A673 (cell line): ENCODE measurements at regions not wholly inside any gene's neighbourhood (a gene's known extent, or its start where the extent isn't known, plus 50 kb on each side); places are given as distances from the start of the nearest gene placed in this dataset.

Source experiments
- BruUV-seq: library from RNA; stranded (reverse); fragments of 400-500 nt; replicated peaks from 2 replicates; lab custom pipeline; 2021; lab: Mats Ljungman, UMichigan
- CTCF ChIA-PET: fragments of 300-600 bp; sonication (Branson Sonifier 250); formaldehyde crosslinking; loops from one replicate; lab custom pipeline; 2022; ENCODE audit warnings: antibody characterized with exemption; lab: Charles Lee
- POLR2A ChIA-PET: fragments of 300-600 bp; sonication (Branson Sonifier 250); formaldehyde crosslinking; loops from one replicate; lab custom pipeline; 2022; ENCODE audit warnings: antibody characterized with exemption; ENCODE audit not compliant: low non-redundant PET; lab: Charles Lee
- DNase-seq: peaks from one replicate; pipeline ENCODE4 v3.0.0-alpha.2; 2015; ENCODE audit warnings: low spot score
- H3K27ac ChIP-seq: fragments of 200-600 bp; sonication (generic); 2 replicates; pipeline ENCODE4 v1.5.1; 2016; ENCODE audit warnings: mixed run types, low read depth, mild to moderate bottlenecking, mixed read lengths, antibody characterized with exemption, low read length; ENCODE audit not compliant: poor library complexity, severe bottlenecking
- H3K27me3 ChIP-seq: fragments of 200-600 bp; sonication (generic); replicated peaks from 2 replicates; pipeline ENCODE4 v1.6.1; 2017; ENCODE audit warnings: mixed run types, low read depth, mild to moderate bottlenecking, mixed read lengths, antibody characterized with exemption, low read length; ENCODE audit not compliant: insufficient read depth, poor library complexity
- H3K36me3 ChIP-seq: fragments of 200-600 bp; sonication (generic); 2 replicates; pipeline ENCODE4 v1.6.1; 2016; ENCODE audit warnings: mixed run types, mild to moderate bottlenecking, mixed read lengths, antibody characterized with exemption, low read length; ENCODE audit not compliant: insufficient read depth, poor library complexity, severe bottlenecking
- H3K4me1 ChIP-seq: fragments of 200-600 bp; sonication (generic); 2 replicates; pipeline ENCODE4 v1.6.1; 2017; ENCODE audit warnings: mixed run types, mild to moderate bottlenecking, mixed read lengths, antibody characterized with exemption, low read length; ENCODE audit not compliant: insufficient read depth, poor library complexity, severe bottlenecking
- H3K4me3 ChIP-seq: fragments of 200-600 bp; sonication (generic); 2 replicates; pipeline ENCODE4 v1.5.1; 2016; ENCODE audit warnings: low read depth, mixed run types, mild to moderate bottlenecking, mixed read lengths, low read length; ENCODE audit not compliant: poor library complexity, severe bottlenecking
- H3K9me3 ChIP-seq: fragments of 200-600 bp; sonication (generic); 2 replicates; pipeline ENCODE4 v1.6.1; 2016; ENCODE audit warnings: mixed run types, low read depth, mild to moderate bottlenecking, mixed read lengths, antibody characterized with exemption, low read length; ENCODE audit not compliant: poor library complexity, severe bottlenecking
- CTCF ChIP-seq: fragments of 300-800, 200-600 bp; sonication (generic); conservative IDR thresholded peaks from 2 replicates; pipeline ENCODE4 v1.5.1; 2017; ENCODE audit warnings: low read depth, mild to moderate bottlenecking, antibody characterized with exemption, low read length, moderate library complexity, mixed read lengths
- EZH2 ChIP-seq: fragments of 200-600 bp; sonication (generic); IDR thresholded peaks from 2 replicates; pipeline ENCODE4 v1.6.1; 2017; ENCODE audit warnings: borderline replicate concordance, low read depth, mild to moderate bottlenecking, mixed read lengths, antibody characterized with exemption, low read length; ENCODE audit not compliant: poor library complexity, severe bottlenecking
- intact Hi-C: fragments of 100-400 bp; cut with micrococcal nuclease; formaldehyde crosslinking; loops from one replicate; pipeline ENCODE4 v1.10.0; 2022; ENCODE audit not compliant: unreplicated experiment

GRCh38 chr18:54004828-54005227 lies 219.6 kb downstream of the MBD2 start:
- CTCF ChIA-PET, result no interaction called here
- intact Hi-C loops, result no loop called here
- H3K9me3 ChIP-seq, result no peaks in the 10 kb centered on the region
- no peak overlapping the region for H3K4me3 ChIP-seq
- no peaks in the 10 kb centered on the region for H3K36me3 ChIP-seq
- no peaks in the 10 kb centered on the region for H3K27me3 ChIP-seq
- peak; percentile 39 for DNase-seq
- BruUV-seq, result no TSS peak
- POLR2A ChIA-PET, result no interaction called here
- H3K4me1 ChIP-seq, result no peaks in the 10 kb centered on the region
- H3K27ac ChIP-seq, result no peak overlapping the region
- peak; percentile 24; the same call in 1 of the 2 replicates for TF ChIP-seq CTCF
- TF ChIP-seq EZH2, result no peak

- Histone ChIP-seq H3K4me1 (no peaks in the 10 kb centered on the region), H3K36me3 (no peaks in the 10 kb centered on the region), H3K27me3 (no peaks in the 10 kb centered on the region), H3K9me3 (no peaks in the 10 kb centered on the region), H3K4me3 (no peak overlapping the region), H3K27ac (no peak overlapping the region)
- no TSS peak for BruUV-seq
- no peak for TF ChIP-seq CTCF
- TF ChIP-seq EZH2, result no peak
- intact Hi-C loops, result no loop called here
- POLR2A ChIA-PET, result no interaction called here
- DNase-seq, result no peak
- CTCF ChIA-PET, result no interaction called here
These were observed 221.3 kb downstream of the MBD2 start for GRCh38 chr18:54003195-54003594.

GRCh38 chr18:53997064-53997463 lies 227.4 kb downstream of the MBD2 start:
- CTCF ChIA-PET, result no interaction called here
- Histone ChIP-seq H3K4me3 (no peak overlapping the region), H3K27me3 (no peaks in the 10 kb centered on the region), H3K4me1 (no peaks in the 10 kb centered on the region), H3K36me3 (no peaks in the 10 kb centered on the region), H3K27ac (no peak overlapping the region), H3K9me3 (no peaks in the 10 kb centered on the region)
- POLR2A ChIA-PET, result no interaction called here
- no TSS peak for BruUV-seq
- TF ChIP-seq EZH2 (no peak), CTCF (no peak)
- no peak for DNase-seq
- intact Hi-C loops, result no loop called here
